HUES48 (cell line): ENCODE measurements at regions not wholly inside any gene's neighbourhood (a gene's known extent, or its start where the extent isn't known, plus 50 kb on each side); places are given as distances from the start of the nearest gene placed in this dataset.

ENCODE experiments used
- H3K27ac ChIP-seq: one replicate; pipeline ENCODE4 v1.7.0; 2013; ENCODE audit warnings: low read depth, low read length, inconsistent platforms
- H3K27me3 ChIP-seq: 2 replicates; pipeline ENCODE4 v1.6.1; 2013; ENCODE audit warnings: mild to moderate bottlenecking, low read length; ENCODE audit not compliant: control insufficient read depth, insufficient read depth
- H3K36me3 ChIP-seq: 2 replicates; pipeline ENCODE4 v1.6.1; 2013; ENCODE audit warnings: low read length; ENCODE audit not compliant: control insufficient read depth, insufficient read depth
- H3K4me1 ChIP-seq: 2 replicates; pipeline ENCODE4 v1.6.1; 2013; ENCODE audit warnings: mild to moderate bottlenecking, low read length; ENCODE audit not compliant: control insufficient read depth, insufficient read depth
- H3K4me3 ChIP-seq: 2 replicates; pipeline ENCODE4 v1.5.1; 2013; ENCODE audit warnings: mild to moderate bottlenecking, low read depth, low read length
- H3K9ac ChIP-seq: 2 replicates; pipeline ENCODE4 v1.6.1; 2013; ENCODE audit warnings: mild to moderate bottlenecking, low read depth, low read length, moderate library complexity
- H3K9me3 ChIP-seq: 2 replicates; pipeline ENCODE4 v1.6.1; 2013; ENCODE audit warnings: low read length; ENCODE audit not compliant: control insufficient read depth, insufficient read depth

GRCh38 chr11:36763187-36763586, 165.2 kb upstream of the RAG2 start:
- no peak overlapping the region for H3K27ac ChIP-seq
- H3K9ac ChIP-seq, result no peak overlapping the region
- no peaks in the 10 kb centered on the region for H3K9me3 ChIP-seq
- no peak overlapping the region for H3K4me3 ChIP-seq
- H3K27me3 ChIP-seq, result no peaks in the 10 kb centered on the region
- no peaks in the 10 kb centered on the region for H3K4me1 ChIP-seq
- no peaks in the 10 kb centered on the region for H3K36me3 ChIP-seq

- H3K36me3 ChIP-seq, result no peaks in the 10 kb centered on the region
- no peaks in the 10 kb centered on the region for H3K9me3 ChIP-seq
- H3K9ac ChIP-seq, result no peak overlapping the region
- no peaks in the 10 kb centered on the region for H3K4me1 ChIP-seq
- no peaks in the 10 kb centered on the region for H3K27me3 ChIP-seq
- no peak overlapping the region for H3K27ac ChIP-seq
- H3K4me3 ChIP-seq, result no peak overlapping the region
These were observed 159.0 kb upstream of the RAG2 start for GRCh38 chr11:36757075-36757474.

- H3K27me3 ChIP-seq, result no peaks in the 10 kb centered on the region
- H3K9me3 ChIP-seq, result no peaks in the 10 kb centered on the region
- no peak overlapping the region for H3K27ac ChIP-seq
- no peak overlapping the region for H3K4me3 ChIP-seq
- no peak overlapping the region for H3K9ac ChIP-seq
- no peaks in the 10 kb centered on the region for H3K36me3 ChIP-seq
- H3K4me1 ChIP-seq, result peaks cover 5% of the 10 kb centered on the region; the same call in 1 of the 2 replicates
These were observed 155.9 kb upstream of the RAG2 start for GRCh38 chr11:36753960-36754359.

GRCh38 chr11:36751996-36752395, 154.0 kb upstream of the RAG2 start:
- H3K4me1 ChIP-seq, result peaks cover 5% of the 10 kb centered on the region; the same call in 1 of the 2 replicates
- no peaks in the 10 kb centered on the region for H3K27me3 ChIP-seq
- no peaks in the 10 kb centered on the region for H3K9me3 ChIP-seq
- H3K4me3 ChIP-seq, result no peak overlapping the region
- no peaks in the 10 kb centered on the region for H3K36me3 ChIP-seq
- no peak overlapping the region for H3K27ac ChIP-seq
- H3K9ac ChIP-seq, result no peak overlapping the region

- Histone ChIP-seq H3K27ac (no peak overlapping the region), H3K9ac (no peak overlapping the region), H3K36me3 (no peaks in the 10 kb centered on the region), H3K9me3 (no peaks in the 10 kb centered on the region), H3K4me3 (no peak overlapping the region), H3K4me1 (peaks cover 5% of the 10 kb centered on the region; the same call in 1 of the 2 replicates), H3K27me3 (no peaks in the 10 kb centered on the region)
These were observed 153.3 kb upstream of the RAG2 start for GRCh38 chr11:36751335-36751781.

- Histone ChIP-seq H3K4me1 (peaks cover 5% of the 10 kb centered on the region; the same call in 1 of the 2 replicates), H3K9ac (no peak overlapping the region), H3K27ac (no peak overlapping the region), H3K4me3 (no peak overlapping the region), H3K27me3 (no peaks in the 10 kb centered on the region), H3K9me3 (no peaks in the 10 kb centered on the region), H3K36me3 (no peaks in the 10 kb centered on the region)
These were observed 152.3 kb upstream of the RAG2 start for GRCh38 chr11:36750349-36750748.

- no peaks in the 10 kb centered on the region for H3K36me3 ChIP-seq
- H3K4me3 ChIP-seq, result no peak overlapping the region
- H3K27me3 ChIP-seq, result peaks cover 5% of the 10 kb centered on the region
- no peak overlapping the region for H3K27ac ChIP-seq
- peaks cover 5% of the 10 kb centered on the region; the same call in 1 of the 2 replicates for H3K4me1 ChIP-seq
- no peak overlapping the region for H3K9ac ChIP-seq
- H3K9me3 ChIP-seq, result no peaks in the 10 kb centered on the region
These were observed 150.8 kb upstream of the RAG2 start for GRCh38 chr11:36748836-36749235.

- Histone ChIP-seq H3K27me3 (peaks cover 8% of the 10 kb centered on the region), H3K9me3 (no peaks in the 10 kb centered on the region), H3K4me1 (peaks cover 5% of the 10 kb centered on the region; the same call in 1 of the 2 replicates), H3K4me3 (no peak overlapping the region), H3K36me3 (no peaks in the 10 kb centered on the region), H3K9ac (no peak overlapping the region), H3K27ac (no peak overlapping the region)
These were observed 149.1 kb upstream of the RAG2 start for GRCh38 chr11:36746886-36747710.

- H3K4me3 ChIP-seq, result no peak overlapping the region
- H3K27me3 ChIP-seq, result peaks cover 8% of the 10 kb centered on the region
- H3K27ac ChIP-seq, result no peak overlapping the region
- H3K4me1 ChIP-seq, result no peaks in the 10 kb centered on the region
- H3K9me3 ChIP-seq, result no peaks in the 10 kb centered on the region
- no peak overlapping the region for H3K9ac ChIP-seq
- H3K36me3 ChIP-seq, result no peaks in the 10 kb centered on the region
These were observed 146.5 kb upstream of the RAG2 start for GRCh38 chr11:36744375-36745168.

- H3K27ac ChIP-seq, result no peak overlapping the region
- no peaks in the 10 kb centered on the region for H3K9me3 ChIP-seq
- H3K27me3 ChIP-seq, result peaks cover 8% of the 10 kb centered on the region
- no peak overlapping the region for H3K9ac ChIP-seq
- no peak overlapping the region for H3K4me3 ChIP-seq
- H3K4me1 ChIP-seq, result no peaks in the 10 kb centered on the region
- H3K36me3 ChIP-seq, result no peaks in the 10 kb centered on the region
These were observed 145.0 kb upstream of the RAG2 start for GRCh38 chr11:36743039-36743438.

GRCh38 chr11:36741515-36741914, 143.5 kb upstream of the RAG2 start:
- Histone ChIP-seq H3K36me3 (no peaks in the 10 kb centered on the region), H3K9ac (no peak overlapping the region), H3K4me3 (no peak overlapping the region), H3K27ac (no peak overlapping the region), H3K4me1 (no peaks in the 10 kb centered on the region), H3K27me3 (peaks cover 8% of the 10 kb centered on the region), H3K9me3 (no peaks in the 10 kb centered on the region)
